GM12878 (cell line): ENCODE measurements at regions not wholly inside any gene's neighbourhood (a gene's known extent, or its start where the extent isn't known, plus 50 kb on each side); places are given as distances from the start of the nearest gene placed in this dataset.

Experiments
- BRCA1 ChIP-seq: IDR thresholded peaks from 2 replicates; pipeline ENCODE4 v1.6.1; 2011; ENCODE audit warnings: low read depth, low read length, improper control_type of control experiment
- CEBPB ChIP-seq, 2 experiments: fragments of 150-350 bp in 1 of 2; IDR thresholded peaks; 2 replicates each; pipeline ENCODE4 v1.6.1; 2012 to 2014; ENCODE audit warnings: low read depth in 2 of 2, low read length in 2 of 2, borderline replicate concordance in 1 of 2, inconsistent platforms in 1 of 2
- ELK1 ChIP-seq: IDR thresholded peaks from 2 replicates; pipeline ENCODE4 v1.6.1; 2012; ENCODE audit warnings: low read depth, low read length, improper control_type of control experiment
- FOXM1 ChIP-seq: IDR thresholded peaks from 2 replicates; pipeline ENCODE4 v1.6.1; 2012; ENCODE audit warnings: low read depth, mild to moderate bottlenecking, inconsistent platforms, low read length, moderate library complexity
- GATAD2B ChIP-seq: fragments of 450-650 bp; conservative IDR thresholded peaks from 2 replicates; pipeline ENCODE4 v1.6.1; 2017; ENCODE audit warnings: low read depth, mild to moderate bottlenecking, moderate library complexity
- HDAC6 ChIP-seq: fragments of 200-600 bp; sonication (generic); IDR thresholded peaks from one replicate; pipeline ENCODE4 v1.8.0; 2017; ENCODE audit warnings: antibody characterized with exemption; ENCODE audit not compliant: unreplicated experiment
- KAT2A ChIP-seq: conservative IDR thresholded peaks from 2 replicates; pipeline ENCODE4 v1.6.1; 2011; ENCODE audit warnings: low read depth, low read length; ENCODE audit not compliant: control insufficient read depth
- NBN ChIP-seq: fragments of 450-650 bp; IDR thresholded peaks from 2 replicates; pipeline ENCODE4 v1.6.1; 2016
- NKRF ChIP-seq: fragments of 450-650 bp; conservative IDR thresholded peaks from 2 replicates; pipeline ENCODE4 v1.6.1; 2017; ENCODE audit warnings: mild to moderate bottlenecking, moderate library complexity
- NR2C1 ChIP-seq: fragments of 450-650 bp; IDR thresholded peaks from 2 replicates; pipeline ENCODE4 v1.6.1; 2017; ENCODE audit warnings: antibody characterized with exemption, mild to moderate bottlenecking, moderate library complexity
- NR2F1 ChIP-seq: fragments of 450-650 bp; conservative IDR thresholded peaks from 2 replicates; pipeline ENCODE4 v1.6.1; 2017; ENCODE audit warnings: mild to moderate bottlenecking
- PAX5 ChIP-seq: IDR thresholded peaks from 2 replicates; pipeline ENCODE4 v1.6.1; 2011; ENCODE audit warnings: low read depth, low read length, borderline replicate concordance
- RB1 ChIP-seq: fragments of 450-650 bp; formaldehyde crosslinking; IDR thresholded peaks from 2 replicates; pipeline ENCODE4 v1.6.1; 2017; ENCODE audit warnings: mild to moderate bottlenecking, borderline replicate concordance
- SMARCA5 ChIP-seq: fragments of 450-650 bp; IDR thresholded peaks from 2 replicates; pipeline ENCODE4 v1.6.1; 2017; ENCODE audit warnings: mild to moderate bottlenecking
- SP1 ChIP-seq: IDR thresholded peaks from one replicate; pipeline ENCODE4 v1.6.1; 2011; ENCODE audit warnings: low read depth, low read length
- TARDBP ChIP-seq: IDR thresholded peaks from 2 replicates; pipeline ENCODE4 v1.6.1; 2016; ENCODE audit warnings: borderline replicate concordance
- TBL1XR1 ChIP-seq: IDR thresholded peaks from 2 replicates; pipeline ENCODE4 v1.6.1; 2012; ENCODE audit warnings: low read depth, low read length, improper control_type of control experiment
- ZBTB11 ChIP-seq: fragments of 450-650 bp; formaldehyde crosslinking; IDR thresholded peaks from 2 replicates; pipeline ENCODE4 v1.5.0; 2022; ENCODE audit warnings: mild to moderate bottlenecking, missing genetic modification characterization
- ZBTB4 ChIP-seq: fragments of 450-650 bp; formaldehyde crosslinking; IDR thresholded peaks from 2 replicates; pipeline ENCODE4 v1.4.0; 2022; ENCODE audit warnings: mild to moderate bottlenecking, moderate library complexity

- TF ChIP-seq FOXM1 = peak; percentile 44; the same call in 1 of the 2 replicates
- TF ChIP-seq NR2F1 = no peak
- no peak for TF ChIP-seq SMARCA5
- TF ChIP-seq ZBTB11 (CRISPR knock-in tag) = no peak
- 0 out of 4 replicates have a peak, but pooled peaks of 1 of the 2 experiments have one; percentile 32 for TF ChIP-seq CEBPB (IDR thresholded peaks at IDR 0.05; ENCODE audit: borderline replicate concordance in 1 of 2, low read depth in 2 of 2, low read length in 2 of 2)
- no peak for TF ChIP-seq HDAC6
- no peak for TF ChIP-seq SP1
- no peak for TF ChIP-seq TARDBP
- TF ChIP-seq TBL1XR1 = peak; percentile 82; the same call in 1 of the 2 replicates
- TF ChIP-seq ELK1 = no peak
- no peak for TF ChIP-seq NR2C1
- no peak for TF ChIP-seq NKRF
- no peak for TF ChIP-seq ZBTB4
- no peak for TF ChIP-seq PAX5
- no peak for TF ChIP-seq RB1
- no peak for TF ChIP-seq GATAD2B
- no peak for TF ChIP-seq KAT2A
- TF ChIP-seq BRCA1 = no peak
- 0 out of 2 replicates have a peak, but pooled peaks have one; percentile 46 for TF ChIP-seq NBN
These were observed 125.1 kb upstream of the XIST start (continued) for GRCh38 chrX:73977542-73978169.
